HG03095 (cell line): ENCODE measurements at regions not wholly inside any gene's neighbourhood (a gene's known extent, or its start where the extent isn't known, plus 50 kb on each side); places are given as distances from the start of the nearest gene placed in this dataset.
"Not testable (repeated sequence)": the region's sequence is repeated elsewhere in the genome, so short reads cannot be mapped to it uniquely, and the experiment has no call there.

ENCODE experiments used
- ATAC-seq: cut with Tn5 transposase; IDR thresholded peaks from one replicate; pipeline ENCODE4 v1.9.1; 2021; ENCODE audit warnings: moderate library complexity; ENCODE audit not compliant: unreplicated experiment

DNA sequence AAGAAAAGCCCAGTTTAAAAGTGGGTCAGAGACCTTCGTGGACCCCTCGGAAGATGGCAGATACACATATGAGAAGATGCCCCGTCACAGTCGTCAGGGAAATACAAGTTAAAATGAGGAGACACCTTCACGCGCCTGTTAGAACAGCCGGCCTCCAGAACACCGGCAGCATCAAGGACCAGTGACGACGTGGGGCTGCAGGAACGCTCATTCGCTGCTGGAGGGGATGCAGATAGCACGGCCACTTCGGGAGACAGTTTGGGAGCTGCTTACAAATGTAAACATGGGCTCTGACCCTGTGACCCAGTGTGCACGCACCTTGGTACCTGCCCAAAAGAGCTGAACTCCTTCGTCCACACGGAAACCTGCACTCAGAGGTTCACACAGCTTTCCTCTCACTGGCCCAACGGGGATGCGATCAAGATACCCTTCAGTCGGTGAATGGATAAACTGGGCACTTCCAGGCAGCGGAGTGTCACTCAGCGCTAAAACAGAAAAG is 83.7 kb upstream of the CTDP1 start:
- ATAC-seq: no peak

DNA sequence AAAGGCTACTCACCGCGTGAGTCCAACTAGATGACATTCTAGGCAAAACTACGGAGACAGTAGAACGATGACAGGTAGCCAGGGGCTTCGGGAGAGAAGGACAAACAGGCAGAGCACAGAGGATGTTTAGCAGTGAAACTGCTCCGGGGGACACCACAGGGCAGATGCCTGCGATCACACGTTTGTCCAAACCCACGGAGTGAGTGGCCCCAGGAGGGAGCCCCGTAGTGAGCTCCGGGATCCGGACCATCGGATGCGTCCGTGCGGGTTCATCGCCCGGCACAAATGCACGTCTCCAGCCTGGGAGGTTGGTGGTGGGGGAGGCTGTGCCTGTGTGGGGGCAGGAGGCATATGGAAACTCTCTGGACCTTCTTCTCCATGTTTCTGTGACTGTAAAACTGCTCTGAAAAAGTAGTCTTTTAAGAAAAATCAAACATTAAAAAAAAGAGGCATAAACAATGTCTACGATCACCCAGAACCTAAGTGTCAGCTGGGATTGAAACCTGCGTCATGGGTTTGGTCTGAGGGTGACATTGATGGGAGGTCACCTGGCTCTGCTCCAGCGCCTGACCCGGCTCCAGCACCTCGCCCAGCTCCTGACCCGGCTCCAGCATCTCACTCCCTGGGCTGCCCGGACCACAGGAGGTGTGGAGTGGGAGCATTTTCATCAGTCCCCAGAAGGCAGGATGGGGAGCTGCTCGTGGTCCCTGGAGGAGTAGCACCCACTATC is 83.0 kb upstream of the CTDP1 start:
- ATAC-seq: no peak

DNA sequence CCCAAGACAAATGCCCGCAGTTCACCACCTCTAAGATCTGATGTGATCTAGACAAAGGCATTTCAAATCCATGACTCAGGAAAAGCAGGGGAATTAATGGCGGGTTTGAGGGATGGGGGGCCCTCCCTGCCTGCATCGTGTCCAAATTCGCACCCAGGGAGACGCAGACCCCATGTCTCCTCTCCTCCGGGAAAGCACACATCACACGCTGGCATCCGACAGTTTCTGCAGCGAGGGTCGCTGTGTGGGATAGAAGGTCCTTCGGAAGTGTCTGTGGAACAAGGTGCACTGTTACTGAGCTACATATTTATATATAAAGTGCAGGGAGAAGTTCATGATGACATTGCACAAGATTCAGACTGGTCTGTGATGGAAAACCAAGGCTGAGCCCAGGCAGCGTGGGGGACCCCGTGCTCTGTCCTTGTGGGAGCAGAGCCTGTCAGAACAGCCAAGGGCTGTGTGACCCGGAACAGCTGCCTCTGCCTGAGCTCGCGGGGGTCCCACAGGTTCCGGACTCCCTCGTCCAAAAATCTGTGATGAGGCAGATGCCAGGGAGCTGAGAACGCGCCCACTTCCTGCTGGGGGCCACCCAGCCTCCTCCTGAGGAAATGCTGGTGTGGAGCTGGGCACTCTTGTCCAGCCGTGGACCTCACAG is 82.3 kb upstream of the CTDP1 start:
- ATAC-seq: no peak

- no peak for ATAC-seq
Observed at GRCh38 chr18:79597831-79598632, 81.6 kb upstream of the CTDP1 start.

DNA sequence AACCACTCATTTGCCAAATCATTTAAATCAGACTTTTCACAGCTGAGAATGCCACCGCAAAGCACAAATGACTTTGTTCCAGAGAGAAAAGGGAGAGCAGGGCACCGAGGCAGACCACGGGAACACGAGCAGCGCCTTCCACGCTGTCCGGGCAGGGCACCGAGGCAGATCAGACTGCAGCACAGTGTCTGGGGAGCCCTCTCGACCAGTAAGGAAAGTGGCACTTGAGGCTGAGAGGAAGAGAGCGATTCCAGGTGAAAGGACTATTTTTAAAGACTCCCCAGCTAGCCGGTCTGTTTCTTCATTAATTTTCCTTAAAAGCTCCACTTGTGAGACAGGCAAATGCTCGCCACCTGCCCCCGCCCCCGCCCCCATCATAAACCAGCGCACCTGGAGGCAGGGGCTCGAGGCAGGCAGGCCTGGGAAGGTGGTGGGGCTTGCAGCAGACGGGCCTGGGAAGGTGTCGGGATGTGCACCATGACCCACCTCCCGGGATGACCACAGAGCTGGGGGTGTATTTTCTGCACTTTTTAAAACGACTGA is 80.9 kb upstream of the CTDP1 start:
- no peak for ATAC-seq

DNA sequence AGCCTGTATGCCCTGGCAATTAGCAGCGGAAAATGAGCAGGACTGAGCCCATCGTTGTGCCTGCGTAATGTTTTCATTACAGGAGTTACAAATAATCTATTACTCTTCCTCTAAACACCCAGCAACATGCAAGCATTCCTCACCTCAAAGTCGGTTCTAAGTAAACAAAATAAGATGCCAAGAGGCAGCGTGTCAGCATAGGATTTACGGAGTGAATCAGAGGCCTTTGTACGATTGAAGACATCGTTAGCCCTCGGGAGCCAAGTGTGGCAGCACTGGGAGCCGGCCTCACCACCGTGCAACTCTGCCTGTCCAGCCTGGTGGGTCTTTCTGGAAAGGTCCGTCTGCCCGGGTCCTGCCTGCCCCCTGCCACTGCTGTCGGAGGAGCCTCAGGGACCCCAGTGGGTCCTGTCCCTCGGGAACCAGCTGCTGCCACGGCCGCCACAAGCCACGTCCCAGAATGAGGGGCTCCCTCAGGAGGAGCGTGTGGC is 80.1 kb upstream of the CTDP1 start:
- no peak for ATAC-seq

DNA sequence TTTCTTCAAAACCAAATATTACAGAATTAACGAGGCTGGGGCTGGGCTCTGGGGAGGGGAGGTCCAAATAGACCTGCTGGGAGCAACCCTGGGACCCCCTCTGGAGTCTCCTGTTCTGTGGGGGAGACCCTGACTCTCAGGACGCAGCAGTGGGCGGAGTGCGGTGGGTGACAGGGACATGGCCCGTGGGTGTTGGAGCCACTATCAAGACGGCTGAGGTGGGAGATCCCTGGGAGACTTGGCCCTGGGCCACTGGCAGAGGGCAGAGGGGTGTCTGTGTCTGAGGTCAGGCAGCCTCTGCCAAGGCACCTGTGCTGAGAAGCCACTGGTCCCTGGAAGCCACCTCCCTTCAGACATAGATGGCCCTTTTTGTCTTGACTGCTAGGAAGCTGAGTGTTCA is 79.5 kb upstream of the CTDP1 start:
- no peak for ATAC-seq

DNA sequence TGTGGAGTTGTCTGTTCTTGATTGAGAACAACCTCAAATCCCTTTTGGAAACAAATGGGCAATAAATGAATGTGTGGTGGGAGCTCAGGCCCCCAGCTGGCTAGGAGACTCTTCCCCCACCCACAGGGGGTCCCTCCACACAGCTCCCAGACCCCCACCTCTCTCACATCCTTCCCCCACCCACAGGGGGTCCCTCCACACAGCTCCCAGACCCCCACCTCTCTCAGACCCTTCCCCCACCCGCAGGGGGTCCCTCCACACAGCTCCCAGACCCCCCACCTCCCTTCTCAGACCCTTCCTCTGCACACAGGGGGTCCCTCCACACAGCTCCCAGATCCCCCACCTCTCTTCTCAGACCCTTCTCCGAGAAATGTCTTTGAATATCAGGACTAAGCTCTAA is 79.0 kb upstream of the CTDP1 start:
- no peak for ATAC-seq

DNA sequence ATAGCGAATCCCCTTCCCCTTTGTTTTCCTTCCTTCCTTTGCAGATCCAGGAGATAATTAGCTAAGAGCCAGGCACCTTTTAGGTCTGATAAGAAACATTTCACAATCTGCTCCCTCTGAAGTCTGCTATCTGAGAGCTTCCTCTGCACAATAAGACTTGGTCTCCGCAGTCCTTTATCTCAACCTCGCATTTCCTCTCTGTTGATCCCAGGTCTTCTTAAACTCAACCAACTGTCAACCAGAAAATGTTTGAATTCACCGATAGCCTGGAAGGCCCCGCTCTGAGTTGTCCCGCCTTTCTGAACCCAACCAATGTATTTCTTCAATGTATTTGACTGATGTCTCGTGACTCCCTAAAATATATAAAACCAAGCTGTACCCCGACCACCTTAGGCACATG is 78.4 kb upstream of the CTDP1 start:
- no peak for ATAC-seq

- no peak for ATAC-seq
Observed at GRCh38 chr18:79603321-79604204, 76.0 kb upstream of the CTDP1 start.

DNA sequence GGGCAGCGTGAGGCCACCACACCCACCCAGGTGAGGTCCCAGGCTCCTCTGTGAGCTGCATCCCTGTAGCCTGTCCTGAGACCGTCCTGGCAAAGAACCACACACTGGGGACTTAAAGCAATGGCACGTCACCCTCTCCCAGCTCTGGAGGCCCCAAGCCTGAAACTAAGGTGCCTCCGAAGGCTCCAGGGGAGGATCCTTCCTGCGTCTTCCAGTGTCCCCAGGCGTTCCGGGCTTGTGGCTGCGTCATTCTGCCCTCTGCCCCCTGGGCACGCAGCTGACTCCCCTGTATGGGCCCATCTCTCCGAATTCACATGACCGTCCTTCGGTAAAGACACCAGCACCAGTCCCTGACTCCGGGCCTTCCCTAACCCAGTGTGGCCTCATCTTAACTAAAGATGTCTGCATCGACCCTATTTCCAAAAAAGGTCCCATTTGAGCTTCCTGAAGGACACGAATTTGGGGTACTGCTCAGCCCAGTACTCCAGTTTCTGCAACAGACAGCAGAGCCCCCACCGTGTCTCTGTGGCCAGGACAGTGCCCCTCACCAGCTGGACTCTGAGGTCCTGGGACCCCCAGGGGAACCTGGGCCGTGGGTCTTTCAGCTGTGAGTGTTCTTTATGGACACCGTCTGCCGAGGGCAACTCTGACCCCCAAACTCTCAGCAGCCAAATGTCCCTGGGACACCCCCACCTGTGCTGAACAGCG is 75.2 kb upstream of the CTDP1 start:
- ATAC-seq: no peak

GRCh38 chr18:79604913-79605880 is 74.4 kb upstream of the CTDP1 start:
- no peak for ATAC-seq

GRCh38 chr18:79606071-79606470 is 73.5 kb upstream of the CTDP1 start:
- not testable (repeated sequence) for ATAC-seq

GRCh38 chr18:79606621-79607331 is 72.8 kb upstream of the CTDP1 start:
- ATAC-seq: no peak

- no peak for ATAC-seq
Observed at GRCh38 chr18:79607361-79607952, 72.1 kb upstream of the CTDP1 start.

GRCh38 chr18:79608069-79608468 is 71.5 kb upstream of the CTDP1 start:
- ATAC-seq: no peak

GRCh38 chr18:79608535-79608934 is 71.1 kb upstream of the CTDP1 start:
- no peak for ATAC-seq
